ENCODE measurements at regions not wholly inside any gene's neighbourhood (a gene's known extent, or its start where the extent isn't known, plus 50 kb on each side); places are given as distances from the start of the nearest gene placed in this dataset.

DNA sequence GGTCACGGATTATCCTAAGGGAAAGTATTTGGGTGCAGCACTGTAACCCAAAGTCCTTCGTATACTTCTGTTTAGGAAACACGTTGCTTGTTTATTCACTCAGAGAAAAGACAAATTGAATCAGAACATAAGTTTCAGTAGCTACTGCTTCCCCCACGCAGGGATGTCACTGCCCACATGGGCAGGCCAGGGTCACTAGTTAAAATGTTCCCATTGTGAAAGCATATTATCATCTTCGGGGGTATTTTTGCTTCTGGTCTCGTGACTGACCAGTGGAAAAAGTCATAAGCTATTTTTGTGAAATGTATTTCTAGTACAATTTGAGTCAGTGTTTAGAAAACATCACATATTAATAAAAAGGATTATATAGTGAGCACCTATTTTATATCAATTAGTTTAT lies 377.8 kb downstream of the PCDH7 start:
- TF ChIP-seq CTCF (IDR thresholded peaks at IDR 0.05; ENCODE audit: low read length): no peak
- no peak for TF ChIP-seq EZH2 (IDR thresholded peaks at IDR 0.05; ENCODE audit: borderline replicate concordance, low read length)

Measured in OCI-LY1 (cell line).